Astrocyte (in vitro differentiated cells and primary cell): ENCODE measurements at regions not wholly inside any gene's neighbourhood (a gene's known extent, or its start where the extent isn't known, plus 50 kb on each side); places are given as distances from the start of the nearest gene placed in this dataset.

ENCODE experiments used
- EZH2 ChIP-seq: IDR thresholded peaks from 2 replicates; pipeline ENCODE4 v1.6.1; 2012; ENCODE audit warnings: mild to moderate bottlenecking, low read length, inconsistent platforms; ENCODE audit not compliant: insufficient read depth
- TF ChIP-seq, protein P1 (sequence below): IDR thresholded peaks from 2 replicates; pipeline ENCODE4 v1.5.1; 2011; ENCODE audit warnings: low read depth, mild to moderate bottlenecking, inconsistent platforms, low read length, moderate library complexity; ENCODE audit not compliant: insufficient read depth

DNA sequence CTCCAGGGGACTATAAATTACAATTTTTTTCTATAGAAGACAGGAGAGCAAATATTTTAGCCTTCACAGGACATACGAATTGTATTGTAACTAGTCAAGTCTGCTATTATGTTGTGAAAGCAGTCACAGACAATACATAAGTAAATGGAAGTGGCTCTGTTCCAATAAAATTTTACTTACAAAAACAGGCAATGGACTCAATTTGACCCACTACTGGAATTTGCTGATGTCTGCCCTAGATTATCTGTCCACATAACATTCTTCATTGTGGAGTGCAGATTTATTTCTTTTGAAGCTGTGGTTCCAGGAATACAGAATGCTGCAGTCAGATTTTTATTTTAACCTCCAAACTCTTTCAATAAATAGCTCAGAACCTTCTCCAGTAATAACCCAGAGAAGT lies 330.3 kb downstream of the PPP4R3C start:
- TF ChIP-seq, protein P1, sequence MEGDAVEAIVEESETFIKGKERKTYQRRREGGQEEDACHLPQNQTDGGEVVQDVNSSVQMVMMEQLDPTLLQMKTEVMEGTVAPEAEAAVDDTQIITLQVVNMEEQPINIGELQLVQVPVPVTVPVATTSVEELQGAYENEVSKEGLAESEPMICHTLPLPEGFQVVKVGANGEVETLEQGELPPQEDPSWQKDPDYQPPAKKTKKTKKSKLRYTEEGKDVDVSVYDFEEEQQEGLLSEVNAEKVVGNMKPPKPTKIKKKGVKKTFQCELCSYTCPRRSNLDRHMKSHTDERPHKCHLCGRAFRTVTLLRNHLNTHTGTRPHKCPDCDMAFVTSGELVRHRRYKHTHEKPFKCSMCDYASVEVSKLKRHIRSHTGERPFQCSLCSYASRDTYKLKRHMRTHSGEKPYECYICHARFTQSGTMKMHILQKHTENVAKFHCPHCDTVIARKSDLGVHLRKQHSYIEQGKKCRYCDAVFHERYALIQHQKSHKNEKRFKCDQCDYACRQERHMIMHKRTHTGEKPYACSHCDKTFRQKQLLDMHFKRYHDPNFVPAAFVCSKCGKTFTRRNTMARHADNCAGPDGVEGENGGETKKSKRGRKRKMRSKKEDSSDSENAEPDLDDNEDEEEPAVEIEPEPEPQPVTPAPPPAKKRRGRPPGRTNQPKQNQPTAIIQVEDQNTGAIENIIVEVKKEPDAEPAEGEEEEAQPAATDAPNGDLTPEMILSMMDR: no peak
- no peak for TF ChIP-seq EZH2
